ENCODE measurements at regions not wholly inside any gene's neighbourhood (a gene's known extent, or its start where the extent isn't known, plus 50 kb on each side); places are given as distances from the start of the nearest gene placed in this dataset.

DNA sequence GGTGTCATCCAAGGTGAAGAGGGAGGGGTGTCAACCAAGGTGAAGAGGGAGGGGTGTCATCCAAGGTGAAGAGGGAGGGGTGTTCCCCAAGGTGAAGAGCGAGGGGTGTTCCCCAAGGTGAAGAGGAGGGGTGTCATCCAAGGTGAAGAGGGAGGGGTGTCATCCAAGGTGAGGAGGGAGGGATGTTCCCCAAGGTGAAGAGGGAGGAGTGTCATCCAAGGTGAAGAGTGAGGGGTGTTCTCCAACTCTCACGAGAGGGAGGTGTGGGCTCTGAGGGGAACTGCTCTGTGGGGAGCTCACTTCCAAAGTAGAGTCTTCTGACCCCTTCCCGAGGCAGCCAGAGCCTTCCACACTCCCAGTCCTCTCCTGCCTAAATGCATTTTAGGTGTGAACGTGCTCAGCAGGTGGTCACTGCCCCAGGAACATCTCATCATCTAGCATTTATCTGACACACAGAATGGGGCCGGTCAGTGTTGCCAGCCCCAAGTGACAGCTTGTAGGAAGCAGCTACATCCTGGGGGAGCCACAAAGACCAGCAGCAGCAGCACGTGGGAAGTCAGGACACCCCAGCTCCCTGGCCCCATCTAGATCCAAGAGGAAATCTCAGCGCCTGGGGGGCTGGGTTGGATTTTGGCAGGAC lies 323.8 kb downstream of the GLRX3 start:
- DNase-seq (ENCODE audit: low read depth in 2 of 2): no peak

DNA sequence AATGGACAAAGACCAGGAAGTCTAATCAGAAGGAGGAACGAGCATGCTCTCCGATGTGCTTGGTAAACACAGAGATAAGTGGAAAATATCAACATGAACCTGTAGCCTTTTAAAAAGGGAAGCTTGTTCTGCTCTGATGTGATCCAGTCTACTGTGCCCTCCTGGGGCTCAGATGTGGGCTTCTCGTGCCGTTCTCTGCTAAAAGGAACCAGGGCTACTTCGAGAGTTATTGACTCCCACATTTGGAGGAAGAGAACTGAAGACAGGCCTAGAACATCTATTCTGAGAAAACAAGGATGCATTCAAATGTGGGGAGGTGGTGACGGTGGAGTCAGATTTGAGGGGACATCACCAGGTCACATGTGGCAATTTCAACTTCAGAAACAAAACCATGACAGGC lies 325.4 kb downstream of the GLRX3 start:
- DNase-seq (ENCODE audit: low read depth in 2 of 2): no peak

DNA sequence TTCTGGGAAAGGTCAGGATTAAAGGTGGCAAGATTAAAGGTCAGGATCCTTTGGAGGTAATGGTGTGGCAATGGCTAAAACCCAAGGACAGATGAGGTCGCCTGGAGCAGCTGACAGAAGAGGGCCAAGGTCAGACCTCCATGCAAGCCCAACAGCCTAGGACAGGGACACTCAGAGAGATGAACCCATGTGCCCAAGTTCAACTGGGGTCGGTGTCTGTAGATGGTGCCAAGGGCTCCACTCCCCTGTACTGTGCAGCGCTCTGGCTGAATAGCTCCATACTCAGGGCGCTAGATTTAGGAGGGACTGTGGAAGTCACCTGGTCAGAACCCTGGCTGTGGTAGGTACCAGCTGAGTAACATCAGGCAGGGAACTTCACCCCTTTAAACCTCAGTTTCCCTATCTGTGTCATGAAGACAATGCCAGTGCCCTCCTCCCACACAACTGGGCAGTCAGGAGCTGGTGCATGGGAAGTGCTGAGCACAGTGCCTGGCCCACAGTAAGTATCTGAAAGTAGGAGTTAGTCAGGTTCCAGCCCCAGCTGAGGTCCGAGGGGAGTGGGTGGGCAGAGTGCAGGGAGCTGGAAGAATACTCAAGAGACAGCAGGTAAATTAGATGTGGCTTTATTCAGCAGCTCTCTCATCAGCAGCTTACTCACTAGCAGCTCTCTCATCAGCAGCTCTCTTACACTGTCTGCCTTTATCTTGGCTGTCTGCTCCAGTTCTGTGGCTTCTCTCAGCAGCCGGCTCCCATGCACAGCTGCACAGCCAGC lies 327.1 kb downstream of the GLRX3 start:
- DNase-seq (ENCODE audit: low read depth in 2 of 2): no peak

DNA sequence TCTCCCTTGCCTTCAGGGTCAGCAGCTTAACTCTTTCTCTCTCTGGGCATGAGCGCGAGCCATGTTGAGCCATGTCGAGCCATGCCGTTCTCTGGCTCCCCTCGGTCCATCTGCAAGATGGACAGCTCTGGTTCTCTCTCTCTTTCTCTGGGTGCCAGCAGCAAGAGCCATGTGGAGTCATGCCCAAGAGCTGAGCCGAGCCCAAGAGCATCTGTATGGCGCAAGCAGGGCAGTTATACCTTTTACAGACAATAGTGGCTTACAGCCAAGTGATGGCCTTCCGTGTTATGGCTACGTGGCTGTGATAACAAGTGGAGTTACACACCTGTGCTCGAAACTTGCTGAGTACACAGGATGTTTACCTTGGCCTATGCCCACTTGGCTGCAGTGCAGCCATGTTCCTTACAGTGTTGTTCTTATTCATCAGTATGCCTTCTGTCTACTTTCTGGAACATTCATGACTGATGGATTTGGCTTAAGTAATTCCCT lies 327.7 kb downstream of the GLRX3 start:
- DNase-seq (ENCODE audit: low read depth in 2 of 2): no peak

DNA sequence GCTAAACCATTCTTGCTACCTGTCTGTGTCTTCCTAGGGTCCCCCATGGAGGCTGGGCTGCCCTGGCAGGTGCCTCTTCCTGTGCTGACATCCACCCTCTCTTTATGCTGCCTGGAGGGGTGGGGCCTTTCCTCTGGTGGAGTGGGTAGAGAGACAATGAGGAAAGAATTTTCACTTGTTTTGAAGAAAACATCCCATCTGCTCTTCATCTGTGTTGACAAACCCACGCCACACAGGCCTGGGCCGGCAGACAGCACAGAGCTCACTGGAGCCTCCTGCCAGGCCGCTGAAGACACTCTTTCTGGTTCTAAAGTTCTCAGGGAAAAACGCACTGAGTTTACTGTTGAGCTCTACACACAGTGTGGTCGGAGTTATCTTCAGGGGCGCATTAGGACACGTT lies 328.2 kb downstream of the GLRX3 start:
- no peak for DNase-seq (ENCODE audit: low read depth in 2 of 2)

DNA sequence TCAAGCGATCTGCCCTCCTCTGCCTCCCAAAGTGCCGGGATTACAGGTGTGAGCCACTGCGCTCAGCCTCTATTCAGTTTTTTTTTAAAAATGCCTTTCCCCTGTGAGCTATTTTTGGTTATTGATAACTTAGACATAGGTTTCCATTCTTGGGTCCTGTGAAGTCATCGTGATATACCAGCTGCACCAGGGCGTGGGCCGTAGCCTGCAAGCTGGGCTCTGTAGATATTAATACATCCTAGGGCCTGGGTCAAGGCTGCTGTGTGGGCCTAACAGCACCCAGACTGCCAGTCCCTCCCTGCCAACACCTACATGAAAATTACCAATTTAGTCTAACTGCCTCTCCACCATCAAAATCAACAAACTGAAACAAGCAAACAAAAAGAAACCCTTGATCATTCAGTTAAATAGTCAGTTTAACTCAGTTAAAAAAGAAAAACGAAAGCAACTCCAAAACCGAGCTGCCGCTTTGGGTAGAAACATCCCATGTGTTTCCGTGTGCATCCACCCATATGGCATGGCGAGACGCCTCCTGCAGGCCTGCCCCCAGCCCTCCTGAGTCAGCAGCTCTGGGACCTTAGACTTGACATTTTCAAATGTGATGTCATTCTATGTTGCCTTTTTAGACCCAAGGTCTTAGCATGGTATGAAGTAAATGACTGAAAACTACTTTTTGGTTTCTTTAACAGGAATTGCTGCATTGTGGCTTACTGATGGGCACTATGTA lies 330.2 kb downstream of the GLRX3 start:
- no peak for DNase-seq (ENCODE audit: low read depth in 2 of 2)

DNA sequence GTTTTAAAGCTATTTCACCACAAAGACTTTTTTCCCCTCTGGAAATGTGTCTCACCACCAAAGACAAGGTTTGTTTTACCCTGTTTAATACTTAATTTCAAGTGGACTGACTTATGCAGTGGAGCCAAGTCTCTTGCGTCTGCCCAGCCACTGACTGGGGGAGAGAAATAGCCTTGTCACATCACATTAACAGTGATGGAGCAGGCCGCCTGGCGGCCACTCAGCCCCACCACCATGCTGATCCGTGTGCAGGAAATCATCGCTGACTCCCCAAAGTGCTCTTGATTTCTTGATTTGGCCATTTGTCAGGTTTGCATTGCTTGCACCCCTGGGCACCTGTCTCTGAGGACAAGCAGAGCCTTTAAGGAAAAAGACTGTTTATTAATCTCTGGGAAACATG lies 334.1 kb downstream of the GLRX3 start:
- no peak for DNase-seq (ENCODE audit: low read depth in 2 of 2)

DNA sequence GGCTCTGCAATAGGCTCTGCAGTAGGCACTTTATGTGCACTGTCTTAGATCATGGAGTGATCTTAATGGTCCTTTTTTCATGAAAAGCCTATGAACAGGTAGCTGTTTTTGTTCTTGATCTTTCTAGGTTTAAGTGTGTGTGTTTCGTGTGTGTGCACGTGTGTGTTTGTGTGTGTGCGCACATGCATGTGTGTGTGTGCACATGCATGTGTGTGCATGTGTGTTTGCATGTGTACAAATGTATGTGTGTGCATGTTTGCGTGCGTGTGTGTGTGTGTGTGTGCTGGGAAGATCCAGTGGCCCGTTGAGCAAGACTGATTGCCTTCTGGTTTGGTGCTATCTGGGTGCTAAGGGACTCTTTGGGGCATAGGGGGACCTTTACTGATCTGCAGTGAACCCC lies 334.8 kb downstream of the GLRX3 start:
- no peak for DNase-seq (ENCODE audit: low read depth in 2 of 2)

DNA sequence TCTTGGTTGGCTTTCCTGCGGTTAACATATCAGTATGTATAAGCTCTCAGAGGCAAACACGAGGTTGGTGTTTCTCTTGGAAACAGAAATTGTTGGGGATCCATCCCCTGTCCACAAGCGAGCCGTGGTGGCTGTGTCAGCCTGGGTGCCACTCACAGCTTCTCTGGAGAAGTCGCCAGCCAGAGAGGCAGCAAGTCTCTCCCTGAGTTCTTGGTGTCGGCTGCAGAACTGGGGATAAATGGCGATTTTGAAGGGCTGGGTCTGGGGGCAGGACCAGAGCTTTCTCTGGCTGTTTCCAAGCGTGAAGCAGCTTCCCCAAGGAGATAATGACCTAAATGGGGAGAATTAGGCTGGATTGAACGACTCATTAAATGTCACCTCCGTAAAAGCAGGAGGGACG lies 335.3 kb downstream of the GLRX3 start:
- no peak for DNase-seq (ENCODE audit: low read depth in 2 of 2)

DNA sequence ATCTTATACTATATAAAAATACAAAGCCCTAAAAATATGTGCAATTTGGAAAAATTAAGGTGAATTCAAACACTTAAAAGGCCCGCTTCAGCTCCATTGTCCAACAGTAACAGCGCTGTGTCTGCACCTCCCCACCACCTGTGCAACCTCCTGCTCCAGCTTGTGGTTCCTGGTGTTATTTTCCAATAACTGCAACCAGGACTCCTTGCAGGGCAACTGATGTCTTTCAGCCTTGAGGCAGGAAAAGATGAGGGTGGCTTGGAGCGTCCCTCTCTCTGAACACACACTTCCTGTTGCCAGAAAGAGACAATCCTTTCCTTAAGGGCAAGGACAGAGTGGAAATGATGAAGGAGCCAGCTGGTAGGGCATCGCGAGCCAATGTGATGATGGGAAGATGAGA lies 336.0 kb downstream of the GLRX3 start:
- no peak for DNase-seq (ENCODE audit: low read depth in 2 of 2)

DNA sequence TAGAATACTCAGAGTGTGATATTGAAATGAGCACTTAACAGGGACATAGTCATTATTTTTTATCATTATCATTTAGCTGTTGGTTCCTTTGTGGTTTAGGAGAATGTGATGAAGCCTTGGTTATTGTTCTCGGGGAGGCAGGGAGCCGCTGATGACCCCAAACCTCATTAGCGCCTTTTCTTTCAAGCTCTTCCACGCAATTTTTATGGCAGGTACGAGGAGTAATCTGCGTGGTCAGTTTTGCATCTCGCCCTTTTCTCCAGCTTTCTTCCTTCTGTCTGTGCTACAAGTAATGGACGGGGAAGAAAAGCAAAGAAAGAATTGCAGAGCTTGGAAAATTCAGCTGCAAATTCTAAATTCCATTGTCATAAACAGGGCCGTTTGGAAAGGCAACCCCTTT lies 338.4 kb downstream of the GLRX3 start:
- no peak for DNase-seq (ENCODE audit: low read depth in 2 of 2)

DNA sequence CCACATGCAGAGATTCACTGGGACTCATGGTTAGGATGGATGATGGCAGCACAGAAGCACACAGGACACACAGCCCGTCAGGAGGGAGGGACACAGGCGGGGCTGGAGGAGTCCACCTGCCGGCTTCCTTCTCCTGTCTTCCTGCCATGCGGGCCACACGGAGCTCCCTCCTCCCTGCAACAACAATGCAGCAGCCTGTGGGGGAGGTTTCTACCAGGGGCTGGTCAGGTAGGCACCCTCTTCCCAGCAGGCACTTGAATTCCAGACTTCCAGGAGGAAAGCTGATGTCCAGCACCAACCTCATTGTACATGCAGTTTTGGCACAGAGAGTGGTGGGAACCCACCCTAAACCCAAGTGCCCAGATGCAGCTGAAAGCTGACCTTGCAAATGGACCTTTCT lies 341.2 kb downstream of the GLRX3 start:
- DNase-seq (ENCODE audit: low read depth in 2 of 2): no peak

DNA sequence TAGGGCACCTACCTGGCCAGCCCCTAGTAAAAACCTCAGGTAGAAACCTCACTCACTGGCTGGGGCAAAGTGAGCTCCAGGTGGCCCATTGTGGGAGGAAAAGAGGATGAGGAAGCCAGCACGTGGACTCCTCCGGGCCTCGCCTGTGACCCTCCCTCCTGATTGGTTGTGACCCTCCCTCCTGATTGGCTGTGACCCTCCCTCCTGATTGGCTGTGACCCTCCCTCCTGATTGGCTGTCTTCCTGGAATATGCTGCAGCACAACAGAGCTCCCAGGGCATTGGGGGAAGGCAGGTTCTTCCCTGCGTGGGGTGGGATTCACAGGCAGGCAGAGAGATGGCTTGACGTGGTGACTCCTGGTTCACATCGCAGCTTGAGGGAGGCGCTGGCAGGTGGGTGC lies 343.0 kb downstream of the GLRX3 start:
- DNase-seq (ENCODE audit: low read depth in 2 of 2): no peak

DNA sequence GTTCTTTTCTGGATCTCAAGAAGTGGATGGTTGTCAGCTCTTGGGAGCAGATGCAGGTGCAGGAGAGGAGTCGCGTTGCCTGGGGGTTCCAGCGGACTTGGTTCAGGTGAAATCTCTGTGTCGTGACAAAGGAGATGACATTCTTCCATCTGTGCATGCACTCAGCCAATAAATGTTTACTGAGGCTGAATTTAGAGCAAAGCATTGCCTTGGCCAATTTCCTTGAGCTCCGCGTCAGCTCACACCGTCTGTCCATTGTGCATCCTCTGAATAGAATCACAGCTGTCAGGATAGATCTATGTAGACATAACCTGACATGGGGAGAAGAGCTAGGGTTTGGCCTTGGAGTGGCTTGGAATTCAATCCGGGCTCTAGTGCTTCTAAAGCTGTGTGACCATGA lies 343.7 kb downstream of the GLRX3 start:
- DNase-seq (ENCODE audit: low read depth in 2 of 2): no peak

DNA sequence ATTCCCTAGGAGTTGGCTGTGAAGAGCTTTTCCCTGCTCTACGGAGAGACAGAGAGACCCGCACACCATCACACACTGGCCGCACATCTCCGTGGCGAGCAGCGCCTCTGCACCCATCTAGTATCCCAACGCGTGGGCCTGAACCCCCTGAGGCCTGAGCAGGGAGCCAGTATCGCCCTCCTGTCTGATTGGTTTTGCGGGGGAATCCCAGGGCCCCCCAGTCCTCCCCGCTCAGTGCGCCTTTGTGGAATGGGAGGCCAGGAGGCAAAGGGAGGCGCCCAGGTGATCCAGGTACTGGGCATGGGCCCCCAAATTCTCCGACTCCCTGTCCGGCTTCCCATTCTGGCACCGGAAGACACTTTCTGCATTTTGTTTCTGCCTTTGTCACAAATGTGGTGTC lies 344.3 kb downstream of the GLRX3 start:
- DNase-seq (ENCODE audit: low read depth in 2 of 2): no peak

DNA sequence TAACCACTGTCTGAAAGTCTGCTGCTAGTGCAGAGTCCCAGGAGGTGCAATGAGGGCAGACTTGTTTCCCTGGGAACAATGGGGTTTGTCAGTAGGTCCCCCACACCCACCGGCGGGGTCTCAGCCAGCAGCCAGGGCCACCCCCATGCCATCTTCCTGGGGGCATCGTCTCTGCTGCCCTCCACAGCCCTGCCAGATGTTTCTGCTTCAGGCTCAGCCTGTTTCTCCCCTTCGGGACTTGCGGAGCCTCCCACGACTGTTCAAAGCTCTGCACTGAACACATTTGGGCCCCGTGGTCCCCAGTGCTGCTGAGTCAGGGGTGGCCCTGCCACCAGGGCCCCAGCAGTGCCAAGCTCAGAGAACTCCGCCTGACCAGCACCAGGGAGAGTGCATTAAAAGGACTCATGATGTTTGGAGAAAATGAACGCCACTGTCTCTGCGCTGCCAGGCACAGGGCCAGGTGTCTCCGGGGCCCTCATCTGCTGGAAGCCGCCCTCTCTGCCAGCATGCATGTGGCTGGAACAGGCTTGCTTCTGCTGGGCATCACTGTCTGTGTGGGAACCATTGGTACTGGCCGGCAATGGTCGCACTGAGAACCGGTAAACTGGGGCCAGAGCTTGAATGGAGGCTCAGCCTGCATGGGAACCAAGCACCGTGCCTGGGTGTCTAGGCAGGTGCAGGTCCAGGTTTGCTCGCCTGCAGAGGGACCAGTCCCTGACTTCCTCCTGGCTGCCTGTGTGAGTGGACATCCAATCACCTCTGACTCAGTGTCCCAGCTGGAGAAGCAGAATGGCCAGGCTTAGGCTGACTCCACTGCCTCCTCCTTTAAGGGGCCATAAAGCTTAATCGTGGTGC lies 345.1 kb downstream of the GLRX3 start:
- DNase-seq (ENCODE audit: low read depth in 2 of 2): no peak

DNA sequence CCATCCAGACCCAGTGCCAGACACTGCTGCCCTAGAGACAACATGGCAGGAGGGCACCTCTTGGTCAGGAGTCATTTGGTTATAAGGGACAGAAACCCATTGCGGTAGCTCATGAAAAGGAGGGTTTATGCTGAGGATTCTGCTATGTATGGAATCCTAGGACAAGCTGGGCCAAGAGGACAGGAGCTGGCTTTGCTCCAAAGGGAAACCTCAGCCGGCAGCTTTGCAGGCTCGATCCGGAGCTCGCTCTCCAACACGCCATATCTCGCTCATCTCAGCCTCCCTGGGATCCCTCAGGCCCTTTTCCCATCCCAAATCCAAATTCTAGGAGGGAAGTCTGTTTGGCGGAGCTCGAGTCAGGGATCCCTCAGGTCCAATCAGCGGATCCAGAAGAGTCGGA lies 345.7 kb downstream of the GLRX3 start:
- DNase-seq (ENCODE audit: low read depth in 2 of 2): no peak

DNA sequence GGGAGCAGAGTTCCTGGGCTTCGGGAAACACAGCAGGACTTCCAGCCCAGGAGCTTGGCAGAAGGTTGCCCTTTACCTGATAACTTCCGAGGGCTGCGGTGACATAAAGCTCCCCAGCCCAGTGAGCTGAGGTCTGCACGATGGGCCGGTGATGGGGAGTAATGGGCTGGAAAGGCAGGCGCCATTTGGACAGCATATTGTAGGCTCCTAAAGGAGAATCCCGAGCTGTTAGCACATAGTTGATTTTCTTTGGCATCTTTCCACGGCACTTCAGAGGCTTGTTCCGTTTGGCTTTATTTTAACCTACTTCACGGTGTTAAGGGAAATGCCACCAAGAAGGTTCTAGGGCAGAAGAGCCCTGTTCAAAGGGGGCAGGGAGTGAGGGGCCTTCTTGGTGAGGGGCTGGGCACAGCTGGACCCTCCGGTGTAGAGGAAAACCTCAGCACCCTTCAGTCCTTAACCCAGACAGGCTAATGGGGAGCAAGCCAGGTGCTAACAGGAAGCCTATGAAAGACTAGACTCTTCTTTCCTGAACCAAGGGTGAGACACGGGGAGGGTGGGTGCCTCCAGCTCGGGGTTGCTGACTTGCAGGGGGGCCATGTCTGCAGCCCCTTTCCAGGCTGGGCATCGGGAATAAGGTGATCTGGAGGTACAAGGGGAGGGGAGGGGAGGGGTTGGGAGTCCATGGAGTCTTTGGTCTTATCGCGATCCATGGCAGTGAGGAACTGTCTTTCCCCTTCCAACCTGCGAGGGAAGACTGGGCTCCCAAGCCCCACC lies 347.7 kb downstream of the GLRX3 start:
- no peak for DNase-seq (ENCODE audit: low read depth in 2 of 2)

DNA sequence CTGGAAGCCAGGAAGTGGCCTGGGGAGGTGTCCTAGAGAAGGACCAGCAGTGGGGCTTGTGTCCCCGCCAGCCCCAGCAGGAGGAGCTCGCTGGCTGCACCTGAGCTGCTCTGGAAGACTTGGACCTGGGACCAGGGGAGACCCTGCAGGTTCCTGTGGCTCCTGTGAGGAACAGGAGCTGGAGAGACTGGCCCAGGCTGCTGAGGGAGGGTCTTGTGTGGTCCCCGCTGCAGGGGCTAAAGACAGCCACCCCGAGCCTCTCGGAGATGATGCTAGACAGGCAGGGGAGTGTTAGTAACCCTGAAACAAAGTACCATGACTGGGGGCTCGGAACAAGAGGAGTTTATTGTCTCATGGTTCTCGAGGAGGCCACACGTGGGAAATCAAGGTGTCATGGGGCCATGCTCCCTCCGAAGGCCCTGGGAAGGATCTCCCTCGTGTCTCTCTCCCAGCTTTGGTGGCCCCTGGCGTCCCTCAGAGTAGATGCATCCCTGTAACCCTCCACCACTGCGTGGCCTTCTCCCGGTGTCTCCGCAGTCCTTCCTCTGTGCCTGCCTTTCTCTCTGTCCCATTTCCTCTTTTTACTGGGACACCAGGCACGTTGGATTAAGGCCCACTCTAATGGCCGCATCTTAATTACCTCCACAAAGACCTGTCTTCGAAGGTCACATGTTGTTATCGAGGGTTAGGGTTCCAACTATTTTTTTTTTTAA lies 348.4 kb downstream of the GLRX3 start:
- no peak for DNase-seq (ENCODE audit: low read depth in 2 of 2)

DNA sequence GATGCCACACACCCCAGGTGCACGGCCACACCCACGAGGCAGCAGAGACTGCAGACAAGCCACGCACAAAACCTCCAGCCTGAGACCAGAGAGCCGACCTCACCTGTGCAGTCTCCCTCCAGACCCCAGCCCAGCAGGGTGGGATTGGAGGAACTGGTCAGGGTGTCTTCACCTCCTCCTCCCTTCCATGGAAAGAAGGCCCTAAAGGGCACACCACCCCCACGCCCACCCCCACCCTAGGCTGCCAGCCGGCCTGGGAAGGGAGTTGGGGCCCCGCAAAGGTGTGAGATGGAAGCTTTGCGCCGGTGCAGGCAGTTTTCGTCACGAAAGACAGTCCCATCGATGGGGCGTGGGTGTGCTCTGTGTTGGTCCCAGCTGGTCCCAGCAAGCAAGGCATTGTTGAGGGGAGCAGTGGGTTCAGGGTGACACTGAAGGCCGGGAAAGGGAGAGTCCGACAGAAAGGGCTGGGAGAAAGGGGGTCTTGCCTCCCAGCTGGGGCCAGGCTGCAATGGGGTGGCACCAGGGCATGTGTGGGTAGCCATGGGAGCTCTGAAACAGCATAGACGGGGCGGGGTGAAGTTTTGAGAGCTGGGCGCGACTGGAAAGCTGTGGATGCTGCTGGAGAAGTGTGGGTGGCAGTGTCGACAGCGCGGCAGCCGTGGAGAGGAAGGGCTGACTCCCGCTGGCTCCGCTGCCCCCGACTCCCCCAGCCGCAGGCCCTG lies 349.2 kb downstream of the GLRX3 start:
- no peak for DNase-seq (ENCODE audit: low read depth in 2 of 2)
